ENCODE measurements at regions not wholly inside any gene's neighbourhood (a gene's known extent, or its start where the extent isn't known, plus 50 kb on each side); places are given as distances from the start of the nearest gene placed in this dataset.
A peak's percentile ranks its signal among the peaks of the same experiment; 100 is the strongest.
"Not testable (repeated sequence)": the region's sequence is repeated elsewhere in the genome, so short reads cannot be mapped to it uniquely, and the experiment has no call there.

- H3K4me3 ChIP-seq; in situ Hi-C loops (cut with MboI; ENCODE audit: low sequenced_read_pairs); H3K9me3 ChIP-seq; H3K36me3 ChIP-seq (replicated peaks); H3K4me1 ChIP-seq; H3K27me3 ChIP-seq (ENCODE audit: low read depth); DNase-seq (ENCODE audit: low spot score in 2 of 2): not testable (repeated sequence)
Observed at GRCh38 chr10:125228245-125228940, 68.0 kb upstream of the CTBP2 start.

- in situ Hi-C loops (cut with MboI; ENCODE audit: low sequenced_read_pairs): no loop called here
- Histone ChIP-seq H3K4me3 (no peak overlapping the region), H3K4me1 (peaks cover 6% of the 10 kb centered on the region; the same call in 1 of the 2 replicates), H3K9me3 (no peaks in the 10 kb centered on the region), H3K27me3 (ENCODE audit: low read depth) (no peaks in the 10 kb centered on the region), H3K36me3 (replicated peaks) (no peaks in the 10 kb centered on the region)
- DNase-seq (ENCODE audit: low spot score in 2 of 2): no peak
Observed at GRCh38 chr10:125227546-125227945, 67.2 kb upstream of the CTBP2 start.

GRCh38 chr10:125226823-125227222 lies 66.5 kb upstream of the CTBP2 start:
- peaks cover 6% of the 10 kb centered on the region; the same call in 1 of the 2 replicates for H3K4me1 ChIP-seq
- no peaks in the 10 kb centered on the region for H3K36me3 ChIP-seq (replicated peaks)
- H3K9me3 ChIP-seq: no peaks in the 10 kb centered on the region
- in situ Hi-C loops (cut with MboI; ENCODE audit: low sequenced_read_pairs): no loop called here
- DNase-seq (ENCODE audit: low spot score in 2 of 2): no peak
- no peaks in the 10 kb centered on the region for H3K27me3 ChIP-seq (ENCODE audit: low read depth)
- no peak overlapping the region for H3K4me3 ChIP-seq

GRCh38 chr10:125226005-125226404 lies 65.6 kb upstream of the CTBP2 start:
- Histone ChIP-seq H3K27me3 (ENCODE audit: low read depth) (no peaks in the 10 kb centered on the region), H3K4me1 (peaks cover 6% of the 10 kb centered on the region; the same call in 1 of the 2 replicates), H3K9me3 (no peaks in the 10 kb centered on the region), H3K4me3 (no peak overlapping the region), H3K36me3 (replicated peaks) (no peaks in the 10 kb centered on the region)
- in situ Hi-C loops (cut with MboI; ENCODE audit: low sequenced_read_pairs): no loop called here
- peak; percentile 3 to 21 for DNase-seq (ENCODE audit: low spot score in 2 of 2)

- Histone ChIP-seq H3K36me3 (replicated peaks) (no peaks in the 10 kb centered on the region), H3K27me3 (ENCODE audit: low read depth) (no peaks in the 10 kb centered on the region), H3K4me3 (no peak overlapping the region), H3K9me3 (no peaks in the 10 kb centered on the region), H3K4me1 (peaks cover 6% of the 10 kb centered on the region; the same call in 1 of the 2 replicates)
- in situ Hi-C loops (cut with MboI; ENCODE audit: low sequenced_read_pairs): no loop called here
- no peak for DNase-seq (ENCODE audit: low spot score in 2 of 2)
Observed at GRCh38 chr10:125225051-125225450, 64.7 kb upstream of the CTBP2 start.

DNA sequence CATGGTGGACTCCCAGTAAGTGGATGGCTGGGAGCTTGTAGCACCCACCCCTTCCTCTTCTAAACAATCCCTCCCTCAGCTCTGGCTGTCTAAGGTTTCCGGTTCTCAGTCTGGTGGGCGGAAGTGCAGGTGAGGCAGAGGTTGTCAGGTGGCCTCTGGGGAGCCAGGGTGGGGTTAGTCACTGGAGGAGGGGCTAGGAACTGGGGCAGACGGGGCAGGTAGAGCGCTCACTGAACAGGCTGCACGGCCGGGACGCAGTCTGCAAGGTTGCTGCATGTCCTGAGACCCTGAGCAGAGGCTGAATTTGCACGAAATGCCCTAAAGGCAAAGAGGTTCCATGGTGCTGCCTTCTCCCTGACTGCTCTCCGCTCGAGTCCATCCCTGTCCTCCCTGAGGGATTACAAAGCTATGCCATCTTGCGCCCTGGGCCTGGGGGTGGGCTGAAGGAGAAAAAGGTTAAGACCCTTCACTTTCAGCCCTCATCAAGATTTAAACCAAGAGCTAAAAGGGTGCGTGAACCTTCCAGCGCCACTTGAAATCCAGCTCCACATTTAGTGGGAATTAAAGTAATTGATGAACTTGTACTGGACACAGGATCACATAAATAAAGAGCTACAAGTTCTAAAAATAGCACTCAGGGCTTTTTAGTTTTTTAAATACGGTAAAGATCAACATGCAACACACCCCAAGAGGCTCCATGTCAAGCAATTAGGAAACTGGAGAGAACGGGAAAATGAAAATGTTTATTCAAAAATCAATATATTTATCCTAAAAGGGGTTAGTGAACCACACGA lies 62.3 kb upstream of the CTBP2 start:
- Histone ChIP-seq H3K4me3 (no peak overlapping the region), H3K27me3 (ENCODE audit: low read depth) (no peaks in the 10 kb centered on the region), H3K9me3 (no peaks in the 10 kb centered on the region), H3K4me1 (peaks cover 6% of the 10 kb centered on the region; the same call in 1 of the 2 replicates), H3K36me3 (replicated peaks) (no peaks in the 10 kb centered on the region)
- in situ Hi-C loops (cut with MboI; ENCODE audit: low sequenced_read_pairs): no loop called here
- DNase-seq (ENCODE audit: low spot score in 2 of 2): no peak

DNA sequence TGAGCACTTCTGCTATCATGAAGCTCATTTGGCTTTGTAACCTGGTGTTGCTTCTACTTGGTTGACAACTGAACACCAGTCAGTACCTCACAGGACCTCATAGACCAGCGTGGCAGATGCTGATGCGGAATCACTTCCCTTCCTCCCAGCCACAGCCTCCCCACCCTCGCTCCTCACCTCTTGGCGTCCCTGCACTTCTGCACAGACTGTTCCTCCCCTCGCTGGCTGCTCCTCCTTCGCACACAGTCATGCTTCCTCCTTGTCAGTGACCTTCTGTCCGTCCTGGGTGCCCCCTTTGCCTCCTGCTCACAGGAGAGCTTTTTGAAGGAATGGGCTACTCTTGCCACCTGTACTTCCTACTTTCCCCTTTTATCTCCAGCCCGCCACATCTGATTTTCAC lies 61.4 kb upstream of the CTBP2 start:
- in situ Hi-C loops (cut with MboI; ENCODE audit: low sequenced_read_pairs): no loop called here
- Histone ChIP-seq H3K36me3 (replicated peaks) (no peaks in the 10 kb centered on the region), H3K4me3 (no peak overlapping the region), H3K9me3 (no peaks in the 10 kb centered on the region), H3K27me3 (ENCODE audit: low read depth) (no peaks in the 10 kb centered on the region), H3K4me1 (peaks cover 6% of the 10 kb centered on the region; the same call in 1 of the 2 replicates)
- no peak for DNase-seq (ENCODE audit: low spot score in 2 of 2)

GRCh38 chr10:125219776-125220175 lies 59.4 kb upstream of the CTBP2 start:
- no peak for DNase-seq (ENCODE audit: low spot score in 2 of 2)
- Histone ChIP-seq H3K9me3 (no peaks in the 10 kb centered on the region), H3K4me1 (no peaks in the 10 kb centered on the region; the same call in 1 of the 2 replicates), H3K27me3 (ENCODE audit: low read depth) (no peaks in the 10 kb centered on the region), H3K4me3 (no peak overlapping the region), H3K36me3 (replicated peaks) (no peaks in the 10 kb centered on the region)
- in situ Hi-C loops (cut with MboI; ENCODE audit: low sequenced_read_pairs): no loop called here

DNA sequence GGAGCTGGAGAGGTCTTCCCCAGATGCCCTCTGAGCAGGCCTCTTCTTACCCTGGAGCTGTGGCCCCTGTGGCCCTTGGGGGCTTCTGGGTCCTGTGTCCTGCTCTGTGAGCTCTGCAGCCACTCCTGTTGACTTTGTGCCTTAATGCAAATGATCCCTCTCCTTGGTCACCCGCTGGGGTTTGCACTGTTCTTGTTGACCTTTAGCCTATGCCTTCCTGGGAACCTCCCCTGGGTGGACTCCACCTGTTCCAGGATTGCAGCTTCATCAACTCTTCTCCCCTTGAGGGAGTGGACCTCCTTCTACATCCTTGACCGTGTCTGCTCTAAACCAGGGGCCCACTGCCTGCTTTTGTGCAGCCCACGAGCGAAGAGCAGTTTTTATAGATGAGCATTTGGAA lies 58.6 kb upstream of the CTBP2 start:
- in situ Hi-C loops (cut with MboI; ENCODE audit: low sequenced_read_pairs): no loop called here
- Histone ChIP-seq H3K36me3 (replicated peaks) (no peaks in the 10 kb centered on the region), H3K9me3 (no peaks in the 10 kb centered on the region), H3K4me3 (no peak overlapping the region), H3K4me1 (no peaks in the 10 kb centered on the region; the same call in 1 of the 2 replicates), H3K27me3 (ENCODE audit: low read depth) (no peaks in the 10 kb centered on the region)
- no peak for DNase-seq (ENCODE audit: low spot score in 2 of 2)

- no peaks in the 10 kb centered on the region for H3K9me3 ChIP-seq
- DNase-seq (ENCODE audit: low spot score in 2 of 2): no peak
- no peaks in the 10 kb centered on the region; the same call in 1 of the 2 replicates for H3K4me1 ChIP-seq
- H3K4me3 ChIP-seq: no peak overlapping the region
- no peaks in the 10 kb centered on the region for H3K36me3 ChIP-seq (replicated peaks)
- in situ Hi-C loops (cut with MboI; ENCODE audit: low sequenced_read_pairs): no loop called here
- no peaks in the 10 kb centered on the region for H3K27me3 ChIP-seq (ENCODE audit: low read depth)
Observed at GRCh38 chr10:125217990-125218675, 57.8 kb upstream of the CTBP2 start.

- no peaks in the 10 kb centered on the region; the same call in 1 of the 2 replicates for H3K4me1 ChIP-seq
- H3K4me3 ChIP-seq: no peak overlapping the region
- DNase-seq (ENCODE audit: low spot score in 2 of 2): peak; percentile 4 to 24
- no peaks in the 10 kb centered on the region for H3K27me3 ChIP-seq (ENCODE audit: low read depth)
- in situ Hi-C loops (cut with MboI; ENCODE audit: low sequenced_read_pairs): no loop called here
- H3K36me3 ChIP-seq (replicated peaks): no peaks in the 10 kb centered on the region
- no peaks in the 10 kb centered on the region for H3K9me3 ChIP-seq
Observed at GRCh38 chr10:125216861-125217260, 56.5 kb upstream of the CTBP2 start.

DNA sequence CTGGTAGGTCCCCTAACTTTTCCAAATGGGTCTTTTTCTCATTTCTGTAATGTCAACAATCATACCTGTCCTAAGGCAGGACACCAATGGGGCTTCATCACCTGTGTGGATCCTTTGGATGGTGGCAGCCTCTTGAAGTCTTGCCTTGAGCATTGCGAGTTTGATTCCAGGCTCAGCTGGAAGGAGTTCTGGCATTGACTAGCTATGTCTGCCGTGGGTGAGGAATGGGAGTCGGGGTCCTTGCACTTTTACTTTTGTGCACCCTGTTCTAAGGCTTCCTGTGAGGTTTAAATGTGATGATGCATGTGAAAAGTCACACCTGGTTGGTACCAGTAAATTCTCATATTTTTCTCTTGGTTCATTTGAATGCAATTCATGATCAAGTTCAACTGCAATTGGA lies 55.9 kb upstream of the CTBP2 start:
- in situ Hi-C loops (cut with MboI; ENCODE audit: low sequenced_read_pairs): no loop called here
- H3K27me3 ChIP-seq (ENCODE audit: low read depth): no peaks in the 10 kb centered on the region

DNA sequence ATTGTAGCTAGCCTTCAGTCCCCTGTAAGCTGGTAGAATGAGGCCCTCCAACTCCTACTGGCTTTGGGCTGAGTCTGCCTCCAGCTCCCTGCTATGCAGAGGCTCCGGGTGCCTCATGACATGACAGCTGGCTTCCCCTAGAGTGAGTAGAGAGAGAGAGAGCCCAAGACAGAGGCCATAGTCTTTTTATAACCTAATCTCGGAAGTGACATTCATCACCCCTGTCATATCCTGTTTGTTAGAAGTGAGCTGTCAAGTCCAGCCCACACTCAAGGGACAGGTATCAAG lies 53.9 kb upstream of the CTBP2 start:
- Histone ChIP-seq H3K4me1 (no peaks in the 10 kb centered on the region; the same call in 1 of the 2 replicates), H3K4me3 (no peak overlapping the region), H3K9me3 (no peaks in the 10 kb centered on the region), H3K36me3 (replicated peaks) (no peaks in the 10 kb centered on the region), H3K27me3 (ENCODE audit: low read depth) (no peaks in the 10 kb centered on the region)
- in situ Hi-C loops (cut with MboI; ENCODE audit: low sequenced_read_pairs): no loop called here
- no peak for DNase-seq (ENCODE audit: low spot score in 2 of 2)

More for the DNA sequence above, 55.9 kb upstream of the CTBP2 start:
- no peak overlapping the region for H3K4me3 ChIP-seq
- H3K36me3 ChIP-seq (replicated peaks): no peaks in the 10 kb centered on the region
- DNase-seq (ENCODE audit: low spot score in 2 of 2): no peak
- H3K4me1 ChIP-seq: no peaks in the 10 kb centered on the region; the same call in 1 of the 2 replicates
- H3K9me3 ChIP-seq: no peaks in the 10 kb centered on the region
